ENCODE measurements at regions not wholly inside any gene's neighbourhood (a gene's known extent, or its start where the extent isn't known, plus 50 kb on each side); places are given as distances from the start of the nearest gene placed in this dataset.
A peak's percentile ranks its signal among the peaks of the same experiment; 100 is the strongest.

DNA sequence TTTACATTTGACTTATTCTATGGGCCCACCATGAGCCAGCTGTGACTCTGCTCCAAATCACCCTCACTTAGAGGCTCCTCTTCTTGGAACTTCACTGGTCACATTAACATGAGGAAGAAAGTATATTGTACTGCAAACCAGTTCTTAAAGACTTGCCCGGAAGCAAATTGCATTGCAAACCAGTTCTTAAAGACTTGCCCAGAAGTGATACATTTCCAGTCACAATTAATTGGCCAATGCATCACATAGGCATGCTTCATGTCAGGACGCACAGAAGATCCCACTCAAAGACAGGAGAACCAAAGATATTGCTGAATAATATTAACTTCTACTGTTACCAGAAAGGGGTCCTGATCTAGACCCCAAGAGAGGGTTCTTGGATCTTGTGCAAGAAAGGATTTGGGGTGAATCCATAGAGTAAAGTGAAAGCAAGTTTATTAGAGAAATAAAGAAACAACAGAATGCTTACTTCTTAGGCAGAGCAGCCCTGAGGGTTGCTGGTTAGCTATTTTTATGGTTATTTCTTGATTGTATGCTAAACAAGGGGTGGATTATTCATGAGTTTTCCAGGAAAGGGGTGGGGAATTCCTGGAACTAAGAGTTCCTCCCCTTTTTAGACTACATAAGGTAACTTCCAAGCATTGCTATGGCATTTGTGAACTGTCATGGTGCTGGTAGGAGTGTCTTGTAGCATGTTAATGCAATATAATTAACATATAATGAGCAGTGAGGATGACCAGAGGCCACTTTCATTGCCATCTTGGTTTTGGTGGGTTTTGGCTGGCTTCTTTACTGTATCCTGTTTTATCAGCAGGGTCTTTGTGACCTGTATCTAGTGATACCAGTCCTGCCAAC, 54.6 kb upstream of the HCCS start:
- Histone ChIP-seq H3K27me3 (ENCODE audit: control insufficient read depth, insufficient read depth, low read length) (no peaks in the 10 kb centered on the region), H3K36me3 (ENCODE audit: control insufficient read depth, insufficient read depth, low read length) (no peaks in the 10 kb centered on the region), H3K4me3 (ENCODE audit: low read depth, low read length) (no peak overlapping the region)
- TF ChIP-seq, protein P1, sequence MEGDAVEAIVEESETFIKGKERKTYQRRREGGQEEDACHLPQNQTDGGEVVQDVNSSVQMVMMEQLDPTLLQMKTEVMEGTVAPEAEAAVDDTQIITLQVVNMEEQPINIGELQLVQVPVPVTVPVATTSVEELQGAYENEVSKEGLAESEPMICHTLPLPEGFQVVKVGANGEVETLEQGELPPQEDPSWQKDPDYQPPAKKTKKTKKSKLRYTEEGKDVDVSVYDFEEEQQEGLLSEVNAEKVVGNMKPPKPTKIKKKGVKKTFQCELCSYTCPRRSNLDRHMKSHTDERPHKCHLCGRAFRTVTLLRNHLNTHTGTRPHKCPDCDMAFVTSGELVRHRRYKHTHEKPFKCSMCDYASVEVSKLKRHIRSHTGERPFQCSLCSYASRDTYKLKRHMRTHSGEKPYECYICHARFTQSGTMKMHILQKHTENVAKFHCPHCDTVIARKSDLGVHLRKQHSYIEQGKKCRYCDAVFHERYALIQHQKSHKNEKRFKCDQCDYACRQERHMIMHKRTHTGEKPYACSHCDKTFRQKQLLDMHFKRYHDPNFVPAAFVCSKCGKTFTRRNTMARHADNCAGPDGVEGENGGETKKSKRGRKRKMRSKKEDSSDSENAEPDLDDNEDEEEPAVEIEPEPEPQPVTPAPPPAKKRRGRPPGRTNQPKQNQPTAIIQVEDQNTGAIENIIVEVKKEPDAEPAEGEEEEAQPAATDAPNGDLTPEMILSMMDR (IDR thresholded peaks at IDR 0.05; ENCODE audit: insufficient read depth, low read length, severe bottlenecking) = no peak
- FAIRE-seq (no peak), DNase-seq (ENCODE audit: low read depth) (no peak)

- H3K4me3 ChIP-seq (ENCODE audit: low read depth, low read length) = no peak overlapping the region
- no peaks in the 10 kb centered on the region for H3K27me3 ChIP-seq (ENCODE audit: control insufficient read depth, insufficient read depth, low read length)
- no peaks in the 10 kb centered on the region for H3K36me3 ChIP-seq (ENCODE audit: control insufficient read depth, insufficient read depth, low read length)
- TF ChIP-seq, protein P1 (IDR thresholded peaks at IDR 0.05; ENCODE audit: insufficient read depth, low read length, severe bottlenecking) = no peak
- peak; percentile 88 for DNase-seq (ENCODE audit: low read depth)
- no peak for FAIRE-seq
Measured at GRCh38 chrX:11059933-11060332, 51.2 kb upstream of the HCCS start.

All from bronchial epithelial cell (primary cell).